Endothelial cell of umbilical vein (primary cell): ENCODE measurements at regions not wholly inside any gene's neighbourhood (a gene's known extent, or its start where the extent isn't known, plus 50 kb on each side); places are given as distances from the start of the nearest gene placed in this dataset.

Experiments used
- BruUV-seq: library from RNA; stranded (reverse); fragments of 400-500 nt; replicated peaks from 2 replicates; lab custom pipeline; 2021; lab: Mats Ljungman, UMichigan
- CTCF ChIA-PET: fragments of 300-600, 350-600 bp; sonication (Branson Sonifier 250); formaldehyde crosslinking; loops from one replicate; lab custom pipeline; 2021; ENCODE audit warnings: antibody characterized with exemption, inconsistent platforms; lab: Charles Lee
- POLR2A ChIA-PET: fragments of 300-600, 350-600 bp; sonication (Branson Sonifier 250); formaldehyde crosslinking; loops from one replicate; lab custom pipeline; 2021; ENCODE audit warnings: antibody characterized with exemption, inconsistent platforms; lab: Charles Lee
- DNase-seq: peaks from one replicate; pipeline ENCODE4 v3.0.0-alpha.2; 2011; ENCODE audit warnings: low read depth, low spot score
- FAIRE-seq: peaks from 2 replicates; lab custom pipeline; 2011; peaks lifted over from hg19 to GRCh38; lab: Jason Lieb, UNC
- H2AFZ ChIP-seq: 2 replicates; pipeline ENCODE4 v1.6.0; 2012; ENCODE audit warnings: low read depth, low read length, control low read depth, inconsistent platforms
- H3K27ac ChIP-seq: 2 replicates; pipeline ENCODE4 v1.5.1; 2011; ENCODE audit warnings: low read depth, mild to moderate bottlenecking, control low read depth, low read length, moderate library complexity; ENCODE audit not compliant: insufficient read depth
- H3K27me3 ChIP-seq, 2 experiments: 2 replicates each; pipeline versions ENCODE4 v1.6.0 to v1.6.1; 2011; ENCODE audit warnings: low read length in 2 of 2, mixed read lengths in 1 of 2; ENCODE audit not compliant: control insufficient read depth in 2 of 2, insufficient read depth in 2 of 2
- H3K36me3 ChIP-seq, 2 experiments: 2 replicates in 1 of 2; 3 replicates in 1 of 2; pipeline ENCODE4 v1.5.1; 2011; ENCODE audit warnings: low read length in 2 of 2, mild to moderate bottlenecking in 1 of 2, moderate library complexity in 1 of 2; ENCODE audit not compliant: control insufficient read depth in 2 of 2, insufficient read depth in 2 of 2; ENCODE audit errors: extremely low read depth in 1 of 2
- H3K4me1 ChIP-seq: 3 replicates; pipeline ENCODE4 v1.5.1; 2011; ENCODE audit warnings: mild to moderate bottlenecking, low read length; ENCODE audit not compliant: control insufficient read depth, insufficient read depth; ENCODE audit errors: extremely low read depth
- H3K4me2 ChIP-seq: 2 replicates; pipeline ENCODE4 v1.6.1; 2011; ENCODE audit warnings: low read length, control low read depth, mixed read lengths; ENCODE audit not compliant: insufficient read depth
- H3K4me3 ChIP-seq, 3 experiments: fragments of 200-600 bp in 1 of 3; sonication (generic), shearing (Covaris generic) in 1 of 3; replicated peaks in 1 of 3; 2 replicates each; pipeline ENCODE4 v1.5.1; 2011 to 2016; ENCODE audit warnings: control low read depth in 3 of 3, low read length in 3 of 3, mild to moderate bottlenecking in 2 of 3, inconsistent platforms in 1 of 3, low read depth in 1 of 3, moderate library complexity in 1 of 3; ENCODE audit not compliant: insufficient read depth in 1 of 3
- H3K79me2 ChIP-seq: 2 replicates; pipeline ENCODE4 v1.6.0; 2012; ENCODE audit warnings: low read length, inconsistent platforms; ENCODE audit not compliant: control insufficient read depth, insufficient read depth
- H3K9ac ChIP-seq: replicated peaks from 2 replicates; pipeline ENCODE3; 2011; ENCODE audit warnings: low read length, control low read depth; ENCODE audit not compliant: insufficient read depth; ENCODE audit errors: extremely low read depth
- H3K9me1 ChIP-seq: replicated peaks from 3 replicates; pipeline ENCODE4 v1.6.0; 2011; ENCODE audit warnings: mild to moderate bottlenecking, low read length; ENCODE audit not compliant: control insufficient read depth, insufficient read depth; ENCODE audit errors: extremely low read depth
- H3K9me3 ChIP-seq: replicated peaks from 2 replicates; pipeline ENCODE4 v1.5.1; 2012; ENCODE audit warnings: low read length, inconsistent platforms; ENCODE audit not compliant: control insufficient read depth, insufficient read depth
- H4K20me1 ChIP-seq: replicated peaks from 2 replicates; pipeline ENCODE3; 2011; ENCODE audit warnings: mild to moderate bottlenecking, low read length; ENCODE audit not compliant: control insufficient read depth, insufficient read depth; ENCODE audit errors: extremely low read depth
- EZH2 ChIP-seq: IDR thresholded peaks from 2 replicates; pipeline ENCODE4 v1.6.1; 2012; ENCODE audit warnings: borderline replicate concordance, low read depth, mild to moderate bottlenecking, moderate library complexity, low read length, inconsistent platforms; ENCODE audit not compliant: severe bottlenecking
- FOS ChIP-seq: IDR thresholded peaks from 2 replicates; pipeline ENCODE4 v1.6.1; 2011; ENCODE audit warnings: mild to moderate bottlenecking, low read length, moderate library complexity, borderline replicate concordance; ENCODE audit not compliant: insufficient read depth
- GATA2 ChIP-seq: IDR thresholded peaks from 2 replicates; pipeline ENCODE4 v1.7.0; 2011; ENCODE audit warnings: low read depth, mild to moderate bottlenecking, moderate library complexity, mixed read lengths, low read length; ENCODE audit not compliant: insufficient read length, insufficient read depth
- JUN ChIP-seq: IDR thresholded peaks from 2 replicates; pipeline ENCODE4 v1.6.1; 2011; ENCODE audit warnings: borderline replicate concordance, low read depth; ENCODE audit not compliant: insufficient read length, insufficient read depth
- MYC ChIP-seq: IDR thresholded peaks from one replicate; pipeline ENCODE4 v1.6.1; 2011; ENCODE audit warnings: mild to moderate bottlenecking, low read depth, low read length
- POLR2A ChIP-seq: IDR thresholded peaks from 2 replicates; pipeline ENCODE4 v1.6.1; 2012; ENCODE audit warnings: low read depth, mild to moderate bottlenecking, control low read depth, low read length
- POLR2AphosphoS5 ChIP-seq: IDR thresholded peaks from 2 replicates; pipeline ENCODE4 v1.6.1; 2012; ENCODE audit warnings: low read depth, mild to moderate bottlenecking, control low read depth, low read length, moderate library complexity; ENCODE audit not compliant: insufficient read depth
- dilution Hi-C: fragments of 300-500 bp; cut with MboI; formaldehyde crosslinking; loops from one replicate; pipeline ENCODE4 v1.15.0; 2019; ENCODE audit warnings: low sequenced_read_pairs; ENCODE audit not compliant: extremely low pct_ligation_motif_present
- intact Hi-C: fragments of 100-400 bp; cut with micrococcal nuclease; formaldehyde crosslinking; loops from one replicate; pipeline ENCODE4 v1.10.0; 2022
- TF ChIP-seq, protein P1 (sequence below), 2 donors: IDR thresholded peaks; 1 replicate in 1 of 2; 2 replicates in 1 of 2; pipeline ENCODE4 v1.5.1; 2011; ENCODE audit warnings: low read length in 2 of 2, mild to moderate bottlenecking in 2 of 2, moderate library complexity in 2 of 2, control low read depth in 1 of 2, inconsistent platforms in 1 of 2, low read depth in 1 of 2; ENCODE audit not compliant: insufficient read depth in 1 of 2; ENCODE audit errors: extremely low read depth in 1 of 2
- TF ChIP-seq, protein P2 (sequence below): IDR thresholded peaks from 2 replicates; pipeline ENCODE4 v1.6.1; 2011; ENCODE audit not compliant: insufficient read depth, insufficient read length

DNA sequence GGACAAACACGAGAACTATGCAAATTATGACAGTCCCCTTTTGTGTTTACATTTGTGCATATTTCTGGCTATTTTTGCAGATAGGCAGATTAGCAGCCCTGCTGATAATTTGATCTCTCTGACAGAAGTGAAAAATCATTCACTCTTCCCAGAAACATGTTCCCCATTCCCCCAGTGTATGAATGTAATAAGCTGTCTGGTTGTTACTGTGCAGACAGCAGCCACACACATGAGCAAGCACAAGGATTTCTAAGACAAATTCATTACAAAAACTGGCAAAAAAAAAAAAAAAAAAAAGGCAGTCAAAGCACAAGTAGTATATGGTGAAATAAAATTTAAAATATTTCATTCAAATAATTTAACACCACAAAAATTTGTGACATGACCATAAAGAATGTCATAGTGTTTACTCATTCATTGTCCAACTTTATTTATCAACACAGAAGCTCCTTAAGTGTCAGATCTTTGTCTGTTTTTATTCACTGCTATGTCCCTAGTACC lies 95.5 kb upstream of the VGLL2 start:
- Histone ChIP-seq H2AFZ (no peak overlapping the region), H3K27me3 (no peaks in the 10 kb centered on the region), H3K27ac (no peak overlapping the region), H3K9me3 (peaks cover 5% of the 10 kb centered on the region), H4K20me1 (no peaks in the 10 kb centered on the region), H3K4me2 (no peak overlapping the region), H3K79me2 (no peaks in the 10 kb centered on the region), H3K36me3 (no peaks in the 10 kb centered on the region), H3K9ac (no peak overlapping the region), H3K9me1 (no peaks in the 10 kb centered on the region), H3K4me1 (no peaks in the 10 kb centered on the region), H3K4me3 (no peak overlapping the region)
- ChIA-PET POLR2A (no interaction called here), CTCF (no interaction called here)
- TF ChIP-seq, protein P1, sequence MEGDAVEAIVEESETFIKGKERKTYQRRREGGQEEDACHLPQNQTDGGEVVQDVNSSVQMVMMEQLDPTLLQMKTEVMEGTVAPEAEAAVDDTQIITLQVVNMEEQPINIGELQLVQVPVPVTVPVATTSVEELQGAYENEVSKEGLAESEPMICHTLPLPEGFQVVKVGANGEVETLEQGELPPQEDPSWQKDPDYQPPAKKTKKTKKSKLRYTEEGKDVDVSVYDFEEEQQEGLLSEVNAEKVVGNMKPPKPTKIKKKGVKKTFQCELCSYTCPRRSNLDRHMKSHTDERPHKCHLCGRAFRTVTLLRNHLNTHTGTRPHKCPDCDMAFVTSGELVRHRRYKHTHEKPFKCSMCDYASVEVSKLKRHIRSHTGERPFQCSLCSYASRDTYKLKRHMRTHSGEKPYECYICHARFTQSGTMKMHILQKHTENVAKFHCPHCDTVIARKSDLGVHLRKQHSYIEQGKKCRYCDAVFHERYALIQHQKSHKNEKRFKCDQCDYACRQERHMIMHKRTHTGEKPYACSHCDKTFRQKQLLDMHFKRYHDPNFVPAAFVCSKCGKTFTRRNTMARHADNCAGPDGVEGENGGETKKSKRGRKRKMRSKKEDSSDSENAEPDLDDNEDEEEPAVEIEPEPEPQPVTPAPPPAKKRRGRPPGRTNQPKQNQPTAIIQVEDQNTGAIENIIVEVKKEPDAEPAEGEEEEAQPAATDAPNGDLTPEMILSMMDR (IDR thresholded peaks at IDR 0.05; ENCODE audit: extremely low read depth in 1 of 2, insufficient read depth in 1 of 2, low read depth in 1 of 2, low read length in 2 of 2): no peak
- TF ChIP-seq POLR2AphosphoS5 (no peak), JUN (no peak), POLR2A (no peak), GATA2 (no peak), MYC (no peak), FOS (no peak), EZH2 (no peak)
- TF ChIP-seq, protein P2, sequence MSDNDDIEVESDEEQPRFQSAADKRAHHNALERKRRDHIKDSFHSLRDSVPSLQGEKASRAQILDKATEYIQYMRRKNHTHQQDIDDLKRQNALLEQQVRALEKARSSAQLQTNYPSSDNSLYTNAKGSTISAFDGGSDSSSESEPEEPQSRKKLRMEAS: no peak
- intact Hi-C loops (no loop called here), dilution Hi-C loops (no loop called here)
- FAIRE-seq: no peak
- BruUV-seq: no TSS peak
- DNase-seq: no peak
